GM19452 (cell line): ENCODE measurements at regions not wholly inside any gene's neighbourhood (a gene's known extent, or its start where the extent isn't known, plus 50 kb on each side); places are given as distances from the start of the nearest gene placed in this dataset.
A peak's percentile ranks its signal among the peaks of the same experiment; 100 is the strongest.
"Not testable (repeated sequence)": the region's sequence is repeated elsewhere in the genome, so short reads cannot be mapped to it uniquely, and the experiment has no call there.

Experiments
- ATAC-seq: cut with Tn5 transposase; IDR thresholded peaks from one replicate; pipeline ENCODE4 v1.9.1; 2021; ENCODE audit not compliant: unreplicated experiment

GRCh38 chrY:16715278-16715677 lies 1164.7 kb downstream of the CDY2B start:
- no peak for ATAC-seq

GRCh38 chrY:16673102-16673787 lies 1206.8 kb downstream of the CDY2B start:
- no peak for ATAC-seq

GRCh38 chrY:16668402-16668801 lies 1211.6 kb downstream of the CDY2B start:
- no peak for ATAC-seq

GRCh38 chrY:16662741-16663140 lies 1217.3 kb downstream of the CDY2B start:
- no peak for ATAC-seq

GRCh38 chrY:16659340-16659739 lies 1220.7 kb downstream of the CDY2B start:
- no peak for ATAC-seq

GRCh38 chrY:16653971-16654370 lies 1226.0 kb downstream of the CDY2B start:
- ATAC-seq: no peak

GRCh38 chrY:16645991-16646390 lies 1234.0 kb downstream of the CDY2B start:
- no peak for ATAC-seq

- ATAC-seq: no peak
These were observed 1234.6 kb downstream of the CDY2B start for GRCh38 chrY:16645449-16645848.

GRCh38 chrY:16644270-16644800 lies 1235.7 kb downstream of the CDY2B start:
- peak; percentile 65 for ATAC-seq

- ATAC-seq: no peak
These were observed 1240.2 kb downstream of the CDY2B start for GRCh38 chrY:16639777-16640176.

GRCh38 chrY:16638743-16639142 lies 1241.3 kb downstream of the CDY2B start:
- not testable (repeated sequence) for ATAC-seq

GRCh38 chrY:16636254-16636653 lies 1243.8 kb downstream of the CDY2B start:
- peak; percentile 98 for ATAC-seq

- no peak for ATAC-seq
These were observed 1250.9 kb downstream of the CDY2B start for GRCh38 chrY:16629146-16629545.

- no peak for ATAC-seq
These were observed 1252.9 kb downstream of the CDY2B start for GRCh38 chrY:16627122-16627521.

- no peak for ATAC-seq
These were observed 1263.6 kb downstream of the CDY2B start for GRCh38 chrY:16616201-16616975.

- ATAC-seq: no peak
These were observed 1271.3 kb downstream of the CDY2B start for GRCh38 chrY:16608679-16609078.

GRCh38 chrY:16602146-16602545 lies 1277.9 kb downstream of the CDY2B start:
- ATAC-seq: no peak

GRCh38 chrY:16601626-16602025 lies 1278.4 kb downstream of the CDY2B start:
- no peak for ATAC-seq

- ATAC-seq: no peak
These were observed 1308.0 kb downstream of the CDY2B start for GRCh38 chrY:16572061-16572460.

- no peak for ATAC-seq
These were observed 1317.5 kb downstream of the CDY2B start for GRCh38 chrY:16562491-16562890.

GRCh38 chrY:16522021-16522420 lies 1358.0 kb downstream of the CDY2B start:
- no peak for ATAC-seq

- no peak for ATAC-seq
These were observed 1377.2 kb downstream of the CDY2B start for GRCh38 chrY:16502733-16503214.
